Panc1 (cell line): ENCODE measurements at regions not wholly inside any gene's neighbourhood (a gene's known extent, or its start where the extent isn't known, plus 50 kb on each side); places are given as distances from the start of the nearest gene placed in this dataset.

ENCODE experiments used
- CTCF ChIP-seq: fragments of 450-650 bp; IDR thresholded peaks from 2 replicates; pipeline ENCODE4 v1.5.1; 2017; ENCODE audit warnings: mild to moderate bottlenecking
- POLR2AphosphoS5 ChIP-seq: IDR thresholded peaks from 2 replicates; pipeline ENCODE4 v1.6.1; 2012; ENCODE audit warnings: mild to moderate bottlenecking, low read depth, low read length, moderate library complexity
- SIN3A ChIP-seq: IDR thresholded peaks from 2 replicates; pipeline ENCODE4 v1.6.1; 2012; ENCODE audit warnings: low read depth, mild to moderate bottlenecking, low read length, moderate library complexity, borderline replicate concordance; ENCODE audit not compliant: insufficient read depth
- TF ChIP-seq, protein P1 (sequence below), 2 experiments: IDR thresholded peaks; 2 replicates each; pipeline ENCODE4 v1.6.1; 2011 to 2012; ENCODE audit warnings: low read depth in 2 of 2, control low read depth in 1 of 2, low read length in 1 of 2, mild to moderate bottlenecking in 1 of 2, moderate library complexity in 1 of 2; ENCODE audit not compliant: insufficient read depth in 1 of 2

DNA sequence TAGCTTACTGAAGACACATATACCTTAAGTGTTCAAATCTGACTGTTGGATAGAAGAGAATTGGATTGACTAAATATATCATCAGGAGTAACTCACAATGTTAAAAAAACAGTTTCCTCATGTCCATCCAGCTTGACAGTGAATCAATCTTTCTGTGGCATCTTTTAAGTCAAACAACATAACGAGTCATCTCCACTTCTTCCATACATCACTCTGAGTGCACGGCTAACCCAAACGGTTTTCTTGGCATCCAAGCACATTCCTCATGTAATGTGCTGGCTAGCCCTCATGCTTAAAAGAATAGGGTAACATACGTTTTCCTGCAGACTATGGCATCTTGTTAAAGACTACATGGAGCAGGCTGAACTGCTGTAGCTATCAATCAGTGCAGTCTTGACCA is 291.5 kb upstream of the TRPC7 start:
- TF ChIP-seq CTCF = no peak
- no peak for TF ChIP-seq SIN3A
- TF ChIP-seq POLR2AphosphoS5 = no peak
- TF ChIP-seq, protein P1, sequence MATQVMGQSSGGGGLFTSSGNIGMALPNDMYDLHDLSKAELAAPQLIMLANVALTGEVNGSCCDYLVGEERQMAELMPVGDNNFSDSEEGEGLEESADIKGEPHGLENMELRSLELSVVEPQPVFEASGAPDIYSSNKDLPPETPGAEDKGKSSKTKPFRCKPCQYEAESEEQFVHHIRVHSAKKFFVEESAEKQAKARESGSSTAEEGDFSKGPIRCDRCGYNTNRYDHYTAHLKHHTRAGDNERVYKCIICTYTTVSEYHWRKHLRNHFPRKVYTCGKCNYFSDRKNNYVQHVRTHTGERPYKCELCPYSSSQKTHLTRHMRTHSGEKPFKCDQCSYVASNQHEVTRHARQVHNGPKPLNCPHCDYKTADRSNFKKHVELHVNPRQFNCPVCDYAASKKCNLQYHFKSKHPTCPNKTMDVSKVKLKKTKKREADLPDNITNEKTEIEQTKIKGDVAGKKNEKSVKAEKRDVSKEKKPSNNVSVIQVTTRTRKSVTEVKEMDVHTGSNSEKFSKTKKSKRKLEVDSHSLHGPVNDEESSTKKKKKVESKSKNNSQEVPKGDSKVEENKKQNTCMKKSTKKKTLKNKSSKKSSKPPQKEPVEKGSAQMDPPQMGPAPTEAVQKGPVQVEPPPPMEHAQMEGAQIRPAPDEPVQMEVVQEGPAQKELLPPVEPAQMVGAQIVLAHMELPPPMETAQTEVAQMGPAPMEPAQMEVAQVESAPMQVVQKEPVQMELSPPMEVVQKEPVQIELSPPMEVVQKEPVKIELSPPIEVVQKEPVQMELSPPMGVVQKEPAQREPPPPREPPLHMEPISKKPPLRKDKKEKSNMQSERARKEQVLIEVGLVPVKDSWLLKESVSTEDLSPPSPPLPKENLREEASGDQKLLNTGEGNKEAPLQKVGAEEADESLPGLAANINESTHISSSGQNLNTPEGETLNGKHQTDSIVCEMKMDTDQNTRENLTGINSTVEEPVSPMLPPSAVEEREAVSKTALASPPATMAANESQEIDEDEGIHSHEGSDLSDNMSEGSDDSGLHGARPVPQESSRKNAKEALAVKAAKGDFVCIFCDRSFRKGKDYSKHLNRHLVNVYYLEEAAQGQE (IDR thresholded peaks at IDR 0.05; ENCODE audit: insufficient read depth in 1 of 2, low read depth in 2 of 2, low read length in 1 of 2) = no peak
